ENCODE measurements at regions not wholly inside any gene's neighbourhood (a gene's known extent, or its start where the extent isn't known, plus 50 kb on each side); places are given as distances from the start of the nearest gene placed in this dataset.

GRCh38 chr14:95425369-95426115, 90.9 kb downstream of the SYNE3 start:
- TF ChIP-seq POLR2AphosphoS5 (IDR thresholded peaks at IDR 0.05; ENCODE audit: low read depth, low read length) (no peak), TAF1 (IDR thresholded peaks at IDR 0.05; ENCODE audit: borderline replicate concordance, insufficient read depth, low read length) (no peak)
